Suprapubic skin (tissue), 4 donors: ENCODE measurements at regions not wholly inside any gene's neighbourhood (a gene's known extent, or its start where the extent isn't known, plus 50 kb on each side); places are given as distances from the start of the nearest gene placed in this dataset.
"Not testable (repeated sequence)": the region's sequence is repeated elsewhere in the genome, so short reads cannot be mapped to it uniquely, and the experiment has no call there.

Experiments used
- DNase-seq, 2 donors: peaks; one replicate each; pipeline ENCODE4 v3.0.0-alpha.2; 2019; ENCODE audit warnings: low spot score in 2 of 2
- H3K27ac ChIP-seq: fragments of 200-600 bp; sonication (generic); one replicate; pipeline ENCODE4 v1.5.1; 2019
- H3K27me3 ChIP-seq: fragments of 200-600 bp; sonication (generic); one replicate; pipeline ENCODE4 v1.5.1; 2019
- H3K36me3 ChIP-seq: fragments of 200-600 bp; sonication (generic); one replicate; pipeline ENCODE4 v1.5.1; 2019
- H3K4me1 ChIP-seq: fragments of 200-600 bp; sonication (generic); one replicate; pipeline ENCODE4 v1.5.1; 2019
- H3K4me3 ChIP-seq: fragments of 200-600 bp; sonication (generic); one replicate; pipeline ENCODE4 v1.5.1; 2019; ENCODE audit warnings: mild to moderate bottlenecking
- H3K9me3 ChIP-seq: fragments of 200-600 bp; sonication (generic); one replicate; pipeline ENCODE4 v1.5.1; 2019
- CTCF ChIP-seq, 2 donors: fragments of 200-600 bp in 1 of 2; fragments of 450-650 bp in 1 of 2; sonication (generic) in 1 of 2; IDR thresholded peaks; one replicate each; pipeline ENCODE4 v1.5.1; 2016 to 2019; ENCODE audit warnings: antibody characterized with exemption in 2 of 2, mild to moderate bottlenecking in 1 of 2, moderate library complexity in 1 of 2
- EP300 ChIP-seq: sonication (generic); formaldehyde crosslinking; IDR thresholded peaks from one replicate; pipeline ENCODE4 v1.6.1; 2017; ENCODE audit warnings: antibody characterized with exemption
- POLR2A ChIP-seq, 2 donors: fragments of 450-650 bp; IDR thresholded peaks; one replicate each; pipeline ENCODE4 v1.6.1; 2017; ENCODE audit warnings: antibody characterized with exemption in 2 of 2, mild to moderate bottlenecking in 2 of 2, moderate library complexity in 2 of 2
- POLR2AphosphoS5 ChIP-seq, 3 donors: sonication (generic); formaldehyde crosslinking; IDR thresholded peaks; one replicate each; pipeline ENCODE4 v1.6.1; 2017; ENCODE audit warnings: antibody characterized with exemption in 3 of 3
- WGBS: methylation state at CpG from one replicate; pipeline ENCODE4 v1.1.5; 2018; 5-methylcytosine and 5-hydroxymethylcytosine counted together

GRCh38 chr5:67770431-67771025 is 445.0 kb upstream of the PIK3R1 start:
- Histone ChIP-seq H3K9me3 (no peaks in the 10 kb centered on the region), H3K4me3 (no peak overlapping the region), H3K27ac (no peak overlapping the region), H3K4me1 (peaks cover 20% of the 10 kb centered on the region), H3K27me3 (no peaks in the 10 kb centered on the region), H3K36me3 (no peaks in the 10 kb centered on the region)
- no peak for DNase-seq
- TF ChIP-seq EP300 (no peak), POLR2A (IDR thresholded peaks at IDR 0.05) (no peak), CTCF (IDR thresholded peaks at IDR 0.05) (no peak), POLR2AphosphoS5 (IDR thresholded peaks at IDR 0.05) (no peak)
- 60% methylated on average over 5 of the region's 5 CpGs for WGBS

- Histone ChIP-seq H3K4me1 (peaks cover 4% of the 10 kb centered on the region), H3K36me3 (no peaks in the 10 kb centered on the region), H3K27me3 (no peaks in the 10 kb centered on the region), H3K4me3 (no peak overlapping the region), H3K27ac (no peak overlapping the region), H3K9me3 (no peaks in the 10 kb centered on the region)
- no peak for DNase-seq
- TF ChIP-seq POLR2AphosphoS5 (IDR thresholded peaks at IDR 0.05) (no peak), CTCF (IDR thresholded peaks at IDR 0.05) (no peak), POLR2A (IDR thresholded peaks at IDR 0.05) (no peak), EP300 (no peak)
- 65% methylated on average over 2 of the region's 2 CpGs for WGBS
These were observed 449.9 kb upstream of the PIK3R1 start for GRCh38 chr5:67765697-67766096.

- H3K27ac ChIP-seq, H3K27me3 ChIP-seq, H3K9me3 ChIP-seq, DNase-seq, H3K4me1 ChIP-seq, H3K4me3 ChIP-seq, H3K36me3 ChIP-seq: not testable (repeated sequence)
- 94% methylated on average over 9 of the region's 10 CpGs for WGBS
These were observed 457.8 kb upstream of the PIK3R1 start for GRCh38 chr5:67757771-67758170.

GRCh38 chr5:67752357-67752708 is 463.2 kb upstream of the PIK3R1 start:
- no peaks in the 10 kb centered on the region for H3K4me1 ChIP-seq
- no peaks in the 10 kb centered on the region for H3K36me3 ChIP-seq
- no peak for DNase-seq
- no peaks in the 10 kb centered on the region for H3K27me3 ChIP-seq
- H3K9me3 ChIP-seq: peaks cover 3% of the 10 kb centered on the region
- WGBS: 96% methylated on average over 2 of the region's 2 CpGs
- no peak overlapping the region for H3K4me3 ChIP-seq
- H3K27ac ChIP-seq: no peak overlapping the region
- no peak for TF ChIP-seq CTCF (IDR thresholded peaks at IDR 0.05)
- TF ChIP-seq POLR2A (IDR thresholded peaks at IDR 0.05): no peak

GRCh38 chr5:67748165-67748690 is 467.3 kb upstream of the PIK3R1 start:
- no peak overlapping the region for H3K4me3 ChIP-seq
- no peak for DNase-seq
- no peaks in the 10 kb centered on the region for H3K36me3 ChIP-seq
- H3K27ac ChIP-seq: no peak overlapping the region
- H3K9me3 ChIP-seq: peaks cover 3% of the 10 kb centered on the region
- no peaks in the 10 kb centered on the region for H3K4me1 ChIP-seq
- no peaks in the 10 kb centered on the region for H3K27me3 ChIP-seq
- 79% methylated on average over 1 of the region's 1 CpG for WGBS
- no peak for TF ChIP-seq POLR2A (IDR thresholded peaks at IDR 0.05)
- TF ChIP-seq CTCF (IDR thresholded peaks at IDR 0.05): no peak
- TF ChIP-seq POLR2AphosphoS5 (IDR thresholded peaks at IDR 0.05): no peak
- TF ChIP-seq EP300: no peak

DNA sequence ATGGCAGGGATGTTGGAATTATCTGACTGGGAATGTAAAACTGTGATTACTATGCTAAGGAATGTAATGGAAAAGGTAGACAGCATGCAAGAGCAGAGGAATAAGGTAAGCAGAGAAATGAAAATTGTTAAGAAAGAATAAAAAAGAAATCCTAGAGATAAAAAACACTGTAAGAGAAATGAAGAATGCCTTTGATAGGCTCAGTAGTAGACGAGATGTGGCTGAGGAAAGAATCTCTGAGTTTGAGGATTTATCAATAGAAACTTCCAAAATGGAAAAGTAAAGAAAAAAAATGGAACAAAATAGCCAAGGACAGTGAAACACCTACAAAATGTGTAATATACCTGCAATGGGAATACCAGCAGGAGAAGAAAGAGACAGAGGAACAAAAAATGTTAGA is 468.5 kb upstream of the PIK3R1 start:
- no peak for DNase-seq
- TF ChIP-seq POLR2AphosphoS5 (IDR thresholded peaks at IDR 0.05): no peak
- no peak for TF ChIP-seq CTCF (IDR thresholded peaks at IDR 0.05)
- no peak for TF ChIP-seq EP300
- no peak for TF ChIP-seq POLR2A (IDR thresholded peaks at IDR 0.05)
- Histone ChIP-seq H3K4me3 (no peak overlapping the region), H3K27me3 (no peaks in the 10 kb centered on the region), H3K9me3 (no peaks in the 10 kb centered on the region), H3K27ac (no peak overlapping the region), H3K36me3 (no peaks in the 10 kb centered on the region), H3K4me1 (no peaks in the 10 kb centered on the region)
- WGBS: 90% methylated on average over 1 of the region's 1 CpG

DNA sequence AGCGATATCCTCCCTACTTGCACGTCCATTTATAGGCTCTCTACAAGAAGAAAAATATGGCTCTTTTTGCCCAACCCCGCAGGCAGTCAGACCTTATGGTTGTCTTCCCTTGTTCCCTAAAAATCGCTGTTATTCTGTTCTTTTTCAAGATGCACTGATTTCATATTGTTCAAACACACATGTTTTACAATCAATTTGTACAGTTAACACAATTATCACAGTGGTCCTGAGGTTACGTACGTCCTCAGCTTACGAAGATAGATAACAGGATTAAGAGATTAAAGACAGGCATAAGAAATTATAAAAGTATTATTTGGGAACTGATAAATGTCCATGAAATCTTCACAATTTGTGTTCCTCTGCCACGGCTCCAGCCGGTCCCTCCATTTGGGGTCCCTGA is 468.9 kb upstream of the PIK3R1 start:
- not testable (repeated sequence) for H3K27me3 ChIP-seq, H3K9me3 ChIP-seq, H3K4me3 ChIP-seq, DNase-seq, H3K27ac ChIP-seq, H3K4me1 ChIP-seq, H3K36me3 ChIP-seq
- 94% methylated on average over 9 of the region's 9 CpGs for WGBS
